GM21717 (cell line): ENCODE measurements at regions not wholly inside any gene's neighbourhood (a gene's known extent, or its start where the extent isn't known, plus 50 kb on each side); places are given as distances from the start of the nearest gene placed in this dataset.

Experiments used
- ATAC-seq: cut with Tn5 transposase; IDR thresholded peaks from one replicate; pipeline ENCODE4 v1.9.1; 2021; ENCODE audit warnings: mild to moderate bottlenecking, moderate library complexity; ENCODE audit not compliant: unreplicated experiment

GRCh38 chr18:78650926-78651325 lies 328.7 kb upstream of the SALL3 start:
- no peak for ATAC-seq

DNA sequence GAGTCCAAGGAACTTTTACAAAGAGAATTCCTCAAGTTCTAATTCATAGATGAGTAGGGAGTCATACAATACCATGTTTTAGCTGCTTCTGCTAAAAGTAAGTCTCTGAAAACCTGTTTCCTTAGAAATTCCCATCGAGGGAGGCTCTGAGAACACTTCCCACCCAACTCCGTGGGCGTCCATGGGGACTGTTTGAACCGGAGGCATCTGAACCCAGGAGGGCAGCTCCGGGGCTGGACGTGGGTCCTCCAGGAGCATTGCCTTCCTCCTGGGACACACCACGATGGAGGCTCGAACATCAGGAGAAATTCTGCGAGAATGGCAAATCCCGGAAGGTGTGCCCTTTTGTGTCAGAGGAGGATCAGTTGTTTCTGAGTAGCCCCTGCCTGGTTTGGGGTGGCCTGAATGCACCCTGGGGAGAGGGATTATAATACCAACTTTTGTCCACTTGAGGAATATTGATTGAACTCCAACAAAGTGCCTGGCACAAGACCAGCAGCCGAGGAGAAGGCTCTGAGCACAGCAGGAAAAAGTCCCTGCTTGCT lies 327.5 kb upstream of the SALL3 start:
- no peak for ATAC-seq

GRCh38 chr18:78655921-78656320 lies 323.7 kb upstream of the SALL3 start:
- ATAC-seq, result no peak

DNA sequence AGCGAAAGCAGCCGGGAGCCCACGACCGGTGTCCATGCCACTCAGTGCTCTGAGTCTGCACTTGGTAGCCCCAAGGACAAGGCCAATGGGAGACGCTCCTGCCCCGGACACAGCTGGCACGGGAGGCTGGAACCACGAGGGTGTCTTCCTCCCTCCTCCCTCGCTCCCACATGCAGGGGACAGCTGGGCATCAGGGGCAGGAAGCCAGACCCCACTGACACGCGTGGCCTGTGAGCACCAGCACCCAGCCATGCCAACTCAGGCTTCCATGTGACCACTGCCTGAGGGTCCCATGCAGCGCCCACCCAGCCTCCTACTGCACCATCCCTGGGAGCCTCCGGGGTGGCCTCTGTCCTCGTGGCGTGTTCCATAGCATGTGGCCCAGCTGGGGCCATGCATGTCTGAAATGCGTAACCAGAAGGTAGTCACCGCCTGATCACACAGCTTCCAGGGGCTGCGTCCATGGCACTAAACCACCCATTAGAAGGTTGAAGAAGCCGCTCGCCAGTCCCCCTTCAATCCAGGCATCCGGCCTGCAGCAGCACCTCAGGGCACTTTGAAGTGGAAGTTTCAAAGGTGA lies 323.2 kb upstream of the SALL3 start:
- ATAC-seq, result no peak

GRCh38 chr18:78658531-78658930 lies 321.1 kb upstream of the SALL3 start:
- no peak for ATAC-seq

DNA sequence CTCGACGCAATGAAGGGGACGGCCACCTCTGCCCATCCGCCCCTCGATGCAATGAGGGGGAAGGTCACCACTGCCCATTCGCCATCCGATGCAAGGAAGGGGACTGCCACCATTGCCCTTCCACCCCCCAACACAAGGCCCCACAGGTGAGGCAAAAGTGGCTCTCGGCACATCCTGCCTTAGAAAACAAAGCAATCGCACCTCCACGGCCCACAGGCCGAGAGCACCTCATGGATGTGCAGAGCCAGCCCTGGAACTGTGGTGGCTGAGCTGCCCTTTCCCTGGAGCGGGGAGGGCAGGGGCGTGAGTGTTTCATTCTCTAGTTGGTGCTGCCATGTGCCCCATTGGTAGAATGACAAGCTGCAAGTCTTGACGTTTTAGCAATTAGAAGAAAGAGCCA lies 320.6 kb upstream of the SALL3 start:
- no peak for ATAC-seq

DNA sequence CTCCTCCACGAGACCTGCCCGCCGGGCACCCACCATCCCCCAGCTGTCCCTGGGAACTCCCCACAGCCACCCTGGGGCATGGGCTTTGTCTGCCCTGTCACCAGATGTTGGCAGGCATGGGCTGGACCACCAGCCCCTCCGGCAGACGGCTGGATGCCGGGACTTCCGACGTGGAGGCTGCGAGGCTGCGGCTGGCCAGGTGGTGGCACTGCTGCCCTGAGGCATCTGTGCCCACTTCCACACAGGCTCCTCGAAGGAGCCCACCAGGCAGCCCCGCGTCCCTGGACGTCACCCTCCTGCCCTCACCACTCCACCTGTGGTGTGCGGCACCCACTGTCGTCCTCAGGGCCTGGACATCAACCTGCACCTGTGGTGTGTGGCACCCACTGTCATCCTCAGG lies 319.9 kb upstream of the SALL3 start:
- no peak for ATAC-seq

- no peak for ATAC-seq
Measured at GRCh38 chr18:78660311-78660710, 319.3 kb upstream of the SALL3 start.

- no peak for ATAC-seq
Measured at GRCh38 chr18:78661316-78661715, 318.3 kb upstream of the SALL3 start.

- ATAC-seq, result no peak
Measured at GRCh38 chr18:78662879-78663278, 316.7 kb upstream of the SALL3 start.

- ATAC-seq, result no peak
Measured at GRCh38 chr18:78664048-78664447, 315.6 kb upstream of the SALL3 start.

GRCh38 chr18:78664848-78665247 lies 314.8 kb upstream of the SALL3 start:
- no peak for ATAC-seq

- no peak for ATAC-seq
Measured at GRCh38 chr18:78665644-78666043, 314.0 kb upstream of the SALL3 start.

DNA sequence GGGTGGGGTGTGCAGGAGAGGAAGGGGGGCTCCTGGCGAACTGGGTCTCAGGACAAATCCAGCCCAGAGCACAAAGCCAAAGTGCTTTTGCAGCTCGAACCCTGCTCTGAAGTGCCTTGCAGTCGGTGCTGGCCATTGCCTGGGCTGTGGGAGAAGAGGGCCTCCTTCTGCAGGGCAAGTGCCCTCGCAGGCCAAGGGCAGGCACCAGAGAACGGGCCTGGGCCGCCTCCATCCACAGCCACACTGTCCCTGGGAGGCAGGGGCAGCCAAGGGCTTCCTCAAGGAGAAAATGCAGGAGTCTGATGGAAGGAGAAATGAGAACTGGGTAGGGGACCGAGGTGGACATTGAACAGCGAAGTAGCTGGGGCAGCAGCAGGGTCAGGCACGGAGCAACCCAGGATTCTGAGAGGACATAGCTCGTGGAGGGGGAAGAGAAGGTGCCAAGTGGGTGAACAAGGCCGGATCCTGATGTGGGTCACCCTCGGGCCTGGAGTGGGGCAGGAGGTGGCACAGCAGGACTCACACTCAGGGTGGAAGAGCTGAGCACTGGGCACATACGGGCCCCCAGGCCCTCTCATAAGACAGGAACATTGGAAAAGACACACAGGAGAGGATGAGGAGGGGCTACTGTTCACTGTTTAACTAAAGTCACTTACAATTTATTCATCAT lies 312.8 kb upstream of the SALL3 start:
- no peak for ATAC-seq

DNA sequence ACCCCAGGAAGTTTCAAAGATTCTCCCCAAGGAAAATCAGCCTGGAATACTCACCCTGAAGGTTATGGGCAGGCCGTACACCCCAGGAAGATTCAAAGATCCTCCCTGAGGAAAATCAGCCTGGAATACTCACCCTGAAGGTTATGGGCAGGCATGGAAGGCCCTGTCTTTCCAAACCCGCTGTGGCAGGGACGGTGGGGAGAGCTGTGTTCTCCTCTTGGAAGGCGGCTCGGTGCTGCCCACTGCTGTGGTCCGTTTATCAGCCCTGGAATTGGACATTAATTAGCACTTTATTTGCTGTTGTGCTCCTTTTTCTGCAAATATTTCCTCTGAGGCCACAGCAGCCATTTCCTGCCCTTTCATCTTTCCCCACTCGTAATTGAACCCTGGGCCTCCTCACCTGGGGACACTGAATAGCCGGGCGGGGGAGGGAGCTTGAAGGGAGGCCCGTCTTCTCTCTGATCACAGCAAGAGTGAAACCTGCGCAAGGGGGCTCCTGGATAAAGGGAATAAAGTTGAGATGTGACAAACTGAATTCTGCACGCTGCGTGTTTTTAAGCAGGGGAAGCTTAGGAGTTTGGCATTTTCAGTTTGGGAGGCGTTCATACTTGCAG lies 308.7 kb upstream of the SALL3 start:
- no peak for ATAC-seq

GRCh38 chr18:78671551-78671950 lies 308.1 kb upstream of the SALL3 start:
- ATAC-seq, result no peak

DNA sequence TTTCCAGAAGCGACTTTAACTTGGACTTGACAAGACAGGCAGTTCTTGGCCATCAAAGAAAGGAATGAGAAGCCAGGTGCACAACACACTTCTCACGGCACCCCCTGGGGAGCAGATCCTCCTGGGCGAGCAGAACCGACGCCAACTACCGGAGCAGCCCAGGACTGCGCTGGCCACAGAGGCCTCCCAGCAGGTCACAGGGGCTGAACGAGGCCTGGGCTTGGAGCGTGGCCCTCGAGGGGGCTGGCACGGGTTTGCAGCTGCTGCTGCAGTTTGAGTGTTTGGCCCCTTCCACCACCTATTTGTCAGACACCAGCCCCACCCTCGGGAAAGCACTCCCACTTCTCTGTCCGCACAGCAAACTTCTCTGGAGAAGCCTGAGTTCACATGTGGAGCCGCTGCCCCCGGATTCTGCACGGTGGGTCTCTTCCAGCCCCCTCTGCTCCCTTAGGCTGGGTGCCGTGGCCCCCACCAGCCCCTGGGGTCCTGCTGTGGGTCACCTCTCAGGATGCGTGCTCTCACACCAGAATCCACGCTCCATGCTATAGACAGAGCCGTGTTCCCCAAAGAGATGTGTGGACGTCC lies 306.7 kb upstream of the SALL3 start:
- ATAC-seq, result no peak

- ATAC-seq, result no peak
Measured at GRCh38 chr18:78673516-78674321, 305.9 kb upstream of the SALL3 start.

- no peak for ATAC-seq
Measured at GRCh38 chr18:78675231-78675630, 304.4 kb upstream of the SALL3 start.

GRCh38 chr18:78676622-78677482 lies 302.8 kb upstream of the SALL3 start:
- ATAC-seq, result no peak
